ENCODE measurements at regions not wholly inside any gene's neighbourhood (a gene's known extent, or its start where the extent isn't known, plus 50 kb on each side); places are given as distances from the start of the nearest gene placed in this dataset.

DNA sequence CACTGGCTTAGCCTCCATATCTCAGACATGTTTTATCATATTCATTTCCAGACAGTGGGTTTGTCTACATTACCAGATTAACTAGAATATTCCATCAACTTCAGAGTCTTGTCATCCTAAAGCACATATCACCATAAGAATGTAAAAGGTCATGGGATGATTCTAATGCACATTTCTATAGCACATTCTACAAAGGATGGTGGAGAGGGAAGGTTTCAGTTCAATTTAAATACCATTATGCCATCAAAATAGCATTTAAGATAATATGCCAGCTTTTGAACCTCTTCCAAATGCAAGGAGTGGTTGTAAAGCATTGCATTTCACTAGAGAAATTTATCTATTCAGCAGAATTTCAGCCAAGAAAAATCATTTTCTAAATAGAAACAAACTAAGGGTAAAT lies 970.5 kb downstream of the TTLL7 start:
- TF ChIP-seq, protein P1, sequence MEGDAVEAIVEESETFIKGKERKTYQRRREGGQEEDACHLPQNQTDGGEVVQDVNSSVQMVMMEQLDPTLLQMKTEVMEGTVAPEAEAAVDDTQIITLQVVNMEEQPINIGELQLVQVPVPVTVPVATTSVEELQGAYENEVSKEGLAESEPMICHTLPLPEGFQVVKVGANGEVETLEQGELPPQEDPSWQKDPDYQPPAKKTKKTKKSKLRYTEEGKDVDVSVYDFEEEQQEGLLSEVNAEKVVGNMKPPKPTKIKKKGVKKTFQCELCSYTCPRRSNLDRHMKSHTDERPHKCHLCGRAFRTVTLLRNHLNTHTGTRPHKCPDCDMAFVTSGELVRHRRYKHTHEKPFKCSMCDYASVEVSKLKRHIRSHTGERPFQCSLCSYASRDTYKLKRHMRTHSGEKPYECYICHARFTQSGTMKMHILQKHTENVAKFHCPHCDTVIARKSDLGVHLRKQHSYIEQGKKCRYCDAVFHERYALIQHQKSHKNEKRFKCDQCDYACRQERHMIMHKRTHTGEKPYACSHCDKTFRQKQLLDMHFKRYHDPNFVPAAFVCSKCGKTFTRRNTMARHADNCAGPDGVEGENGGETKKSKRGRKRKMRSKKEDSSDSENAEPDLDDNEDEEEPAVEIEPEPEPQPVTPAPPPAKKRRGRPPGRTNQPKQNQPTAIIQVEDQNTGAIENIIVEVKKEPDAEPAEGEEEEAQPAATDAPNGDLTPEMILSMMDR (IDR thresholded peaks at IDR 0.05) = no peak
- TF ChIP-seq POLR2AphosphoS5 (IDR thresholded peaks at IDR 0.05) (no peak), EP300 (IDR thresholded peaks at IDR 0.05) (no peak)
